Hindlimb muscle (tissue), 1 donor: ENCODE measurements at regions not wholly inside any gene's neighbourhood (a gene's known extent, or its start where the extent isn't known, plus 50 kb on each side); places are given as distances from the start of the nearest gene placed in this dataset.
"Not testable (repeated sequence)": the region's sequence is repeated elsewhere in the genome, so short reads cannot be mapped to it uniquely, and the experiment has no call there.

Source experiments
- DNase-seq: peaks from one replicate; pipeline ENCODE4 v3.0.0-alpha.2; 2013

DNA sequence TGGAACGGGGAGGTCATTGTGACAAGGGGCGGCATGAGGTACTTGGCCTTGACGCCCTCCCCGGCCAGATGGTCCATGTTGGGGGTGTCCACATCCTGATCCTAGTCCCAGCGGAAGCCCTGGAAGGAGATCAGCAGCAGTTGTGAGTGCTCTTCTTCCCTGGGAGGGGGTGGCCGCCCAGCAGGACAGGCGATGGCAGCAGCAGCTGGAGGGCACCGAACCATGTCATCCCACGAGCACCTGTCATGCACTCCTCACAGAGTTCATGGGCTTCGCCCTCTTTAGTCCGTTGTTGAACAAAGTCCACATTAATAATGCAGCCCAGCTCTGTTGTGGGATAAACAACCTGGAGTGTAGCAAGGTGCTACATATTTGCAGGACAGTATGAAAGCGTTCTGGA is 130.7 kb downstream of the UNC93B1 start:
- not testable (repeated sequence) for DNase-seq

DNA sequence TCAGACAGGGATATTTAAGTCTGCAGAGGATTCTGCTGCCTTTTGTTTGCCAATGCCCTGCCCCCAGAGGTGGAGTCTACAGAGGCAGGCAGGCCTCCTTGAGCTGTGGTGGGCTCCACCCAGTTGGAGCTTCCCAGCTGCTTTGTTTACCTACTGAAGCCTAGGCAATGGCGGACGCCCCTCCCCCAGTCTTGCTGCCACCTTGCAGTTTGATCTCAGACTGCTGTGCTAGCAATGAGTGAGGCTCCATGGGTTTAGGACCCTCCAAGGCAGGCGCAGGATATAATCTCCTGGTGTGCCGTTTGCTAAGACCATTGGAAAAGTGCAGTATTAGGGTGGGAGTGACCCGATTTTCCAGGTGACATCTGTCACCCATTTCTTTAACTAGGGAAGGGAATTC is 132.7 kb downstream of the UNC93B1 start:
- not testable (repeated sequence) for DNase-seq

DNA sequence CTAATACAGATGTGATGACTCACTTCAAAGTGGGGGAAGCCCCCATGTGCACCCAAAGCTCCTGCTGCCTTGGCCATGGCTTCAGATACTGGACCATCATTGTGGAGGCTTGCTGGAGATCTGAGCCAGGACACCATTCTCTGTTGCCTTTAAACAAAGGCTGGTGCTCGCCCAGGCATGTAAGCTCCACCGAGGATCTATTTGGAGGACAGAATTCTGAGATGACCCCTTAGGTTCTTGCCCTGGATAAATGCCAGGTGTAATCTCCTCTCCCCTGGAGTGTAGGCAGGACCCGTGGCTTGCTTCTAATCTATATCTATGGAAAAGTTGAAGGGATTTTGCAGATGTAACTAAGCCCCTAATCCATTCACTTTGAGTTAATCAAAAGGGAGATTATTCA is 141.0 kb downstream of the UNC93B1 start:
- DNase-seq: not testable (repeated sequence)

DNA sequence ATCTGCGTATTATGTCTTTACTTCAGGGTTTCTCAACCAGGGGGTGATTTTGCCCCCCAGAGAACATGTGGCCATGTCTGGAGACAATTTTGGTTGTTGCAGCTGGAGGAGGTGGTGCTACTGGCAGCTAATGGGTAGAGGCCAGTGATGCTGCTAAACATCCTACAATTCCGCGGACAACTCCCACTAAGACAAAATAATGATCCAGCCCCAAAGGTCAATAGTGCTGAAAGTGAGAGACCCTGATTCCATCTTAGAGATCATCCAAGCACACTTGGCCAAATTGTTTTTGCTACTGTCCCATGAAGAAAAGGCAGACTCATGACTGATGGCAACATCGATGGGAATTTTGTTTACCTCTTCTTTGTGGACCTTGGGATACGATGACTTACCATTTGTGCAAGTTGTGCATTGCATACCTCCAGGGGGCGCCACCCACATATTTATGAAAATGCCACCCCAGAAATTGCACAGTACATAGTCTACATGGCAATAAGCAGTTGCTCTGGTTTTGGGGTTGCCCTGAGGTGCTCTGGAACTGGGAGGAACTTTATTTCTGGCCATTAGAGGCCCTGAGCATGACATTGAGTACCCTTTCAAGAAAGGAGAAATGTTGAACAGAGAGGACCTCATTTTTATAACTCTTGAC is 144.3 kb downstream of the UNC93B1 start:
- not testable (repeated sequence) for DNase-seq

DNA sequence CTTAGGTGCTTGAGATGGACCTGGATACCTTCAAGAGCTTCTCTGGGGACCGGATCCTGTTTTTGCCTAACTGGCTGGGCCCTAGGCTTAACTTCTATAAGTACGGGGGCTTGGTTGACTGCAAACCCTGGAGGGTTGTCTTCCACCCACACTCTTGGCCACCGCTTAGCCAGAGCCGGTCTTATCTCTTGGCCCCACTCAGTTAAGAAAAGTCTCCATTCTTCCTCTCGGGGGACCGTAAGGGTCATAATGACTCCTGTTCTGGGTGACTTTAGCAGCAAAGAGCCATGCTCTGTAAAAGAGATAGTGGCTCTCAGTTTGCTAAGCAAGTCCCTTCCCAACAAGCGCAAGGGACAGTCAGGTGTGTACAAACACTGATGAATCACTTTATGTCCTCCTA is 153.2 kb downstream of the UNC93B1 start:
- DNase-seq: not testable (repeated sequence)

DNA sequence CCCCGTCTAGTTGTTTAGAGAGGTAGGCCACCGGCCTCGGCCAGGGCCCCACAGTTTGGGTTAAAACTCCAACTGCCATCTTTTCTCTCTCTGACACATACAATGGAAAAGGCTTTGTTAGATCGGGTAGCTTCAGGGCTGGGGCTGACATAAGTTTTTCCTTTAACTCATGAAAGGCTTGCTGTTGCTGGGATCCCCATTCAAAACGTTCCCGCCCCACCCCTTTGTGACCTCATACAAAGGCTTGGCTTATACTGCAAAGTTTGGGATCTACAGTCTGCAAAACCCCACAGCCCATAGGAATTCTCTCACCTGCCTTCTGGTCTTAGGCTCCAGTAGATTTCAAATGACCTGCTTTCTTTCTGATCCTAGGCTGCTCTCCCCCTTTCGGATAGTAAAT is 154.1 kb downstream of the UNC93B1 start:
- not testable (repeated sequence) for DNase-seq

DNA sequence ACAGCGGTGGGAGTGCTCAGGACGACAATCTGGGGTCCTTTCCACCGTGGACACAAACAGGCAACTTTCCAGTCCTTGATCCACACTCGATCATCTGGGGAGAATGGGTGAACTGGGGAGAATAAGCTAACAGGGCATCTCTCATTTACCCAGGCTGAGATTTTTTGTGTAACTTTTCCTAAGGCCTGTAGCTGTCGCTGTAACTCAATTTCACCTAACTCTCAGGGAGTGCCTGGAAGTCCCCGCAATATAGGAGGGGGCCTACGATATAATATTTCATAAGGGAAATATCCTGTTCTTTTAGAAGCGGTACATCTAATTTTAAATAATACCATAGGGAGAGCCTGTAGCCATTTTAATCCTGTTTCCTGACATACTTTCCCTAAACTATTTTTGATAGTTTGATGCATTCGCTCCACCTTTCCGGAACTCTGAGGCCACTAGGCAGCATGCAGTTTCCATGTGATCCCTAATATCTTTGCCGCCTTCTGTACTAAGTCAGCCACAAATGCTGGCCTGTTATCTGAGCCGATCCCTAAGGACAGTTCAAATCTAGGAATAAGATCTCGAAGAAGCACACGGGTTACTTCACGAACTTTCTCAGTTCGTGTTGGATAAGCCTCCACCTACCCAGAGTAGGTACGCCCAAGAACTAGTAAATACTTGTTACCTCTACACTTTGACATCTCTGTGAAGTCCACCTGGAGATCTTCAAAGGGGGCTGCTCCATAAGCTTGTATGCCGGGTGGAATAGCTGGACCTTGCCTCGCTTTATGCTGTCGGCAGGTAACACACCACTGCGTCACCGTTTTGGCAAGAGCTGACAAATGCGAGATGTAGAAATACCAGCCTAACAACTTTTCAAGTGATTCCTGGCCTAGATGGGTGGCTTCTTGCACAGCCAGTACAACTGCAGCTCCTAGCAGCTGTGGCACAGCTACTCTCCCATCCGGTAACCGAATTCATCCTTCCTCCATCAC is 155.7 kb downstream of the UNC93B1 start:
- not testable (repeated sequence) for DNase-seq

DNA sequence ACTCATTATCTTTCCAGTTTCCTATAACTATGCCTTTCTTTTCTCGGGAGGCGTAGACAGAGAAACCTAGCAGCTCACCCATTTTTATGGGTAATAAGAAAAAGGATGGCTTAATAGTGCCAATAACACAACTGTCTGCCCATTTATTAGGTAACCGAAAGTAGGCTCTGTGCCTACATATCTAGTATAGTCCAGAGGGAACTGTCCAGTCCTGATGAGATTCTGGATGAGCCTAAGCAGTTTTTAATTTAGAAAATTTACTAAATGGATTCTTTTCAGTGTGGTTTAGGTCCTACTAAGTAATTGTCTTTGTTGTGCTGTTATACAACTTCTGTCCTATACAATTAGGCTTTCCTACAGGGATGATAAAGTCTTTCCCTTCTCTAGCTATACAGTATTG is 157.6 kb downstream of the UNC93B1 start:
- not testable (repeated sequence) for DNase-seq

DNA sequence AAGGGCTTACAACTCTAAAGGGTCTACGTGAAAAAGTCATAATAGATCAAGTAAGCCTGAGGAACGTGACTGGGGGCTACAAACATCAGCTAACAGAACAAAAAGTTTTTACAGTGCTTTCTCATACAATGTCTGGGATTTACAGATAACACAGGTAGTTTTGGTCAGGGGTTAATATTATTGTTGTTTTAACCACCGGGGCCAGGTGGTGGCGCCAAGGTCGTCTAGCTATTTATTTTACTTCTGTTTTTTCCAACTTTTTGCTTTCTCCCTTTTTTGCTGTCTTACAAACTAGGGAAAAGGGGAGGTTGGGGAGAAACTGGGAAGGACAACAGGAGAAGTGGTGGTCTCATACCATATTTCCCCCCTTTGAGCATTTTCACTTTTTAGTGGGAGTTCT is 158.6 kb downstream of the UNC93B1 start:
- DNase-seq: not testable (repeated sequence)

DNA sequence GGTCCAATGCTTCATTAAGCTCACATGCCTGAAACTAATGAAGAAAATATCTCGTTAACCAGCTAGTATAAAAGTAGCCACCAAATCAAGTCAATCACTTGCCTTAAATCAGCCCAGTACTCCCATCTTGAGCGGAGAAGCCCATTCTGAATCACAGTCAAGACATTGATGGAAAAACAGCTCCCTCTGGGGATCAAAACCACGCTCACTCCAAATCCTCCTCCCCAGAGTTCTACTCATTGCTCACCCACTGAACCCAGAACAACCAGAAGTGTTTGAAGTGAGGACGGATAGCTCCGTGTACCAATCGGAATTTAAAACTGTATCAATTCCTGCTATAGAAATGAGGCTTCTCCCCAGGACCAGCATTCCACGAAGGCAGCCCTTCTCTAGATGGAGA is 163.3 kb downstream of the UNC93B1 start:
- not testable (repeated sequence) for DNase-seq

DNA sequence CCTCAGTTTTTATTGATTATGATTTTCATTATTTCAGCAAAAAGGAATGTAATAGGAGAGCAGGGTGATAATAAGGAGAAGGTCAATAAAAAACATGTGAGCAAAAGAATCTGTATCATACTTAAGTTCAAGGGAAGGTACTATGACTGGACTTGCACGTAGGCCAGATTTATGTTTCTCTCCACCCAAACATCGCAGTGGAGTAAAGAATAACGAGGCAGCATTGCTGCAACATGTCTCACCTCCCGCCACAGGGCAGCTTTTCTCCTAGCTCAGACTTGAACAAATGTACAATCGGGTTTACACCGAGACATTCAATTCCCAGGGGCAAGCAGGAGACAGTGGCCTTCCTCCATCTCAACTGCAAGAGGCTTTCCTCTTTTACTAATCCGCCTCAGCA is 155.7 kb upstream of the ALDH3B2 start:
- DNase-seq: not testable (repeated sequence)

DNA sequence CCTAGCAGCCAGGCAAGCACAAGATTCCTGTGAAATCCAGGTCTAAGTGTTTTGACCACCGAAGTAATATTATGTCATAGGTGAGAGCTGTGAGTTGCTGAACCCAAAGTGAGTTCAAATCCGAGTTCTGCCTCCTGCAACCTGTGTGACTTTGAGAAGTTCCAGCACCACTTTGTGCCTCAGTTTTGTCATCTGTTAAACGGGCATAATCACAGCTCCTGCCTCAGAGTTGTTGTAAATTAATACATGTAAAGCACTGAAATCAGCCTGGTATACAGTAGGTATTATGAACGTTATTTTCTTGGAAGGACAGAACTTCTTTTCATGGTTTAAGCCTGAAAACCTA is 152.5 kb upstream of the ALDH3B2 start:
- not testable (repeated sequence) for DNase-seq

DNA sequence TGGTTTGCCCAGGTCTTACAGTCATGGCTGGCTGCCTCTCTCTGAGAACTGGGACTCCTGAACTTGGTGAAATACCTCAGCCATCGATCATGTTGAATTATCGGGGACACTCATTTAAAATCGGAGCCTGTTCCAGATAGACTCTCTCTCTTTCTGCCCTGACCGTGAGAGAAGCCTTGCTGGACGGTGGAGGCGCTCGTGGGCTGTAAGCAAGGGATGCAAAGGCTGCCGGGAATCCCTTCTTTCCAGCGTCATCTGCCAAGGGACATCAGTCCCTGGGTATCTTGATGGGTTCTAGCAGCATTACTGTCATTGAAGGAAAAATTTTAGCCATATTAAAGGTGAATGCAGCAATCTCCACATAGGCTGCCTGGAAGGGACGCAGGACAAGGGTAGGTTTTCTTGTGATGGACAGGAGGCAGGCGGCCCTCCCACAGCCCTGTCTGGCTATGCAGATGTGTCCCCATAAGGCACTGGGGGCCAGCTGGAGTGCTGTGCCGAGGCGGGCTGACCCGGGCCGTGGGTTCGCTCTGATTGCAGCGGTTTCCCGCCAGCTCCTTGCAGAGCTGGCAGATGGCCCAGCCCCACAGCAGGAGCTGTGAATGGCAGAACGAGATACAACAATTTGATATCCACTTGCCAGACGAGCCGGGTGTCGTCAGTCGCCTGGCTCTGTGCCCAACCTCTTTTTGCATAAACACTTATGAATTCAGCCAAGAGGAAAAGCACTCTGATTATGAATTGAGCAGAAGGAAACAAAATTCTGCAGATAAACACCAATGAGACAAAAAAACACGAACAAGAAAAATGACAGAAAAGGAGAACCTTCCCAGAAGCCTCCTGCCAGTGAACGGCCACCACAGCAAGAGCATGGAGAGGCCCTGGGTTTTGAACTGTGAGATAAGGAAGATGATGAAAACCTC is 151.9 kb upstream of the ALDH3B2 start:
- peak; percentile 26 for DNase-seq

DNA sequence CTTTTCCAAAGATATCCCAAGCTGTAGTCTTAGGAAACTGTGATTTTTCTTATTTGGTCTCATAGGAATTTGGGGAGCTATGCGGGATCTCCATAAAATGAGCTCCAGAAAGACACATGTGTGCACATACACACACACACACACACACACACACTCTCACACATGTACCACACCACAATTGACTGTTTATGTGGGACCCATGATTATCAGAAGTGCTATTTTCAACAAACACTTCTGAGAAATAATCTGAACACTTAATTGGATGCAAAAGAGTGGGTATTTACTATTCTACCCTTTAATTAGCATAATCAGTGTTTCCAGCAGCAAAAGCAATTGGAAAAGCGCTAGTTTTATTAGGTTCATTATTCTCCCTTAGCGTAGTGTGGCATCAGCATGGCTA is 150.4 kb upstream of the ALDH3B2 start:
- DNase-seq: not testable (repeated sequence)

DNA sequence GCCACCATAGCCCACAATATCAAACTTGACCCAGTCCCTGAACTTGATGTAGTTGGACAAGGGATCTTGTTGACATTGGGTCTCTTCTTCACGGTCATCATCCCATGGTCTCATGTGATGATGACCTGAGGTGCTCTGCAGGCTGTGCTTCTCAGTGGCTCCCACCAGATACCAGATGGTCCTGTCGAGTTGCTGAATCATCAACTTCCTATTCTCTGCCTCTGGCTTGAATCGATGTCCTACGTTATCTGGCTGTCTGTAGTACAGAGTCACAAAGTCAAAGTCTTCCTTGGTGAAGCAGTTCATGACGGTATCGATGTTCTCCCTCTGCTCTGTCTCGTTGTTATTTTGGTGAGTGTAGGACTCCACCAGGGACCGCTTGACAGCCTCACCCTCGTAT is 145.7 kb upstream of the ALDH3B2 start:
- no peak for DNase-seq

DNA sequence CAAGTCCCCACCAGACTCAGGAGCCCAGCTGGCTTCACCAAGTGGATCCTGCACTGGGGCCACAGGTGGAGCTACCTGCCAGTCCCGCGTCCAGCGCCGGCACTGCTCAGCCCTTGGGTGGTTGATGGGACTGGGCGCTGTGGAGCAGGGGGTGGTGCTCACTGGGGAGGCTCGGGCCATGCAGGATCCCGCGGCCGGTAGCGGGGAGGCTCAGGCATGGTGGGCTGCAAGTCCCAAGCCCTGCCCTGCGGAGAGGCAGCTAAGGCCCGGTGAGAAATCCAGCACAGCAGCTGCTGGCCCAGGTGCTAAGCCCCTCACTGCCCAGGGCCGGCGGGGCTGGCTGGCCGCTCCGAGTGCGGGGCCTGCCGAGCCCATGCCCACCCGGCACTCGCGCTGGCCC is 143.1 kb upstream of the ALDH3B2 start:
- DNase-seq: not testable (repeated sequence)

DNA sequence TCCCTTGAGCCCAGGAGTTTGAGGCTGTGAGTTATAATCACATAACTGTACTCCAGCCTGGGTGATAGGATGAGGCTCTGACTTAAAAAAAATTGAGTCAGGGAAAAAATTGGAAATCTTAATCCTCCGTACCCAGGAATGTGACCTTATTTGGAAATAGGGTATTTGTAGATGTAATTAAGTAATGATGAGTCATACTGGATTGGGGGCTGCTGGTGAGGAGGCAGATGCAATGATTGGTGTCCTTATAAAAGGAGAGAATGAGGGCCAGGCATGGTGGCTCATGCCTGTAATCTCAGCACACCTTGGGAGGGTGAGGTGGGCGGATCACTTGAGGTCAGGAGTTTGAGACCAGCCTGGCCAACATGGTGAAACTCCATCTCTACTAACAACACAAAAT is 134.9 kb upstream of the ALDH3B2 start:
- not testable (repeated sequence) for DNase-seq

DNA sequence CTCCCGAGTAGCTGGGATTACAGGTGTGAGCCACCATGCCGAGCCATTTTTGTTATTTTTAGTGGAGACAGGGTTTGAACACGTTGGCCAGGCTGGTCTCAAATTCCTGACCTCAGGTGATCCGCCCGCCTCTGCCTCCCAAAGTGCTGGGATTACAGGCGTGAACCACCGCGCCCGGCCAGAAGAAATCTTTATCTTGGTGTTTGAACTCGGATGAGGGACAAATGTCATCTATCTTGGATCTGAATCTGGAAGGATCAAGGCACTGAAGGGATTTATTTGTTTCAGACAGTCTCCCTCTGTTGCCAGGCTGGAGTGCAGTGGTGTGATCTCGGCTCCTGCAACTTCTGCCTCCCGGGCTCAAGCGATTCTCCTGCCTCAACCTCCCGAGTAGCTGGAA is 133.5 kb upstream of the ALDH3B2 start:
- DNase-seq: not testable (repeated sequence)

DNA sequence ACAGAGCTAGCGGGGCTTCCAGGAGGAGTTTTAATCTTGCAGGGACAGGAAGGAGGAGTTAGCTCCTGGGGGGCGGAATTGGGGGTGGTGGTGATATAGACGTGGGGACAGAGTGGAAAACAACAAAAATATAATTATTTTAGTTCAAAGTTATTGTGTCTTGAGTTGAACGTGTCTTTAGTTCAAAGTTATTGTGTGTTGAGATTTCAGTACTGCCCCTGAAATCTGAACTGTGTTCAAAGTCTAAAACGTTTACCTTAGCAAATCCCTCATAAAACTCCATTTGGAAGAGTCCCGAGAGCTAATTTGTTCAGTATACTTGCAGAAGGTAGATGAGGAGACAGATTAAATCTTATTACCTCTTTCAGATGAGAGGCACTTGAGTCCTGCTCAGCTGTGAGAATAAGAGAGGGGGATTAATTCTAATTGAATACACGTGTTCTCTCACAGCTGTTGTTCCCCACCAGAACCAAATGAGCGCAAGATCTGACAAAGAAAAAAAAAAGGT is 132.4 kb upstream of the ALDH3B2 start:
- not testable (repeated sequence) for DNase-seq

DNA sequence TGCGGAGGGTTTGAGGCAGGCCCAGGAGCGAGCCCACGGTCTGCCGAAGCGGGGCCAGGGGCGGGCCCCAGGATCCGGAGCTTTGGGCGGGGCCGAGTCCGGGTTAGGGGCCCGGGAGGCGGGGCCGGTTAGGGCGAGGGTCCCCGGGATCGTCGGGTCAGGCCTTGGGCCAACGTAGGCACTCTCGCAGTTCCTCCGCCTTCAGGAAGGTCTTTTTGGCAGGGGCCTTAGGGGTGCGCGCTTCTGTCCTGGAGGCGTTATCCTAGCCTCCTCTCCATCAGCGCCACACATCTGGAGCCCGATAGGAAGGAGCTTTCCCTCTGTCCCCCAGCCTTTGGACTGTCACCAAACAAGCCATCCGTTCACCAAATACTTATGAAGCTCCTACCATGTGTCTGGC is 131.8 kb upstream of the ALDH3B2 start:
- DNase-seq: peak; percentile 13

DNA sequence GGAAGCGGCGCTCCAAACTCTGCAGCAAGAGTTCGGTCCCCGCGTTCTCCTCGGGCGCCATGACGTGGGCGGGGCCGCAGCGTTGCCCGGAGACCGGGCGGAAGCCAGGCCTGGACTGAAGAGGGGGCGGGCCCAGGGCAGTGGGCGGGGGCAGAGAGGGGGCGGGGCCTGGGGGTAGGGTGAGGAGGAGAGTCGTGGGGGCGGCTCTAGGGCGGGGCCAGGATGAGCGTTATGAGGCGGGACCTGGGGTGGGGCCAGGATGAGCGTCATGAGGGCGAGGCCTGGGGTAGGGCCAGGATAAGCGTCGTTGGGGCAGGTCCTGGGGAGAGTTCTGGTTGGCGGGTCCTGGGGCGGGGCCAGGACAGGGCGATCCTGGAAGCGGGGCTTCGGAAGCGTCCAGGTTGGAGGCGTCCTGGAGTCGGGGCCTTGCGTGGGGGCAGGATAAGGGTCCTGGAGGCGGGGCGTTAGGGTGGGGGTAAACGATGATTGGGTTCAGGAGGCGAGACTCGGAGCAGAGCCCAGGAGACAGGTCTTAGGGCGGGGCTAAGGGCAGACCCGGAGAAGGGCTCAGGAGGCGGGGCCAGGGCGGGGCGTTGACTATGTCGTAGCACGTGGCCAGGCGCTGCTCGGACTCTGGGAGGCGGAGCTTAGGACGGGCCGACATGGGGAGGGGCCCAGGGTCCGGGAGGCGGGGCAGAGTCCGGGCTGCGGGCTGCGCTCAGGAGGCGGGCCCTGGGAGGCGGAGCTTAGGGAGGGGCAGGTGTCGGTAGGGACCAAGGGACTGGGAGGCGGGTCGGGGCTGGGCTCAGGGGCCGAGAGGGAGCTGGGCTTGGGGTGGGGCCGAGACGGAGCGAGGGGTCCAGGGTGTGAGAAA is 131.1 kb upstream of the ALDH3B2 start:
- peak; percentile 95 for DNase-seq
